Amniotic stem cell (primary cell): ENCODE measurements at regions not wholly inside any gene's neighbourhood (a gene's known extent, or its start where the extent isn't known, plus 50 kb on each side); places are given as distances from the start of the nearest gene placed in this dataset.

ENCODE experiments used
- DNase-seq: peaks from one replicate; lab custom pipeline; 2025; lab: John Stamatoyannopoulos, UW

- DNase-seq: no peak
Observed at GRCh38 chr13:102933523-102933922, 87.7 kb downstream of the ERCC5 start.

GRCh38 chr13:102933122-102933521 lies 87.3 kb downstream of the ERCC5 start:
- no peak for DNase-seq

GRCh38 chr13:102932331-102932730 lies 86.5 kb downstream of the ERCC5 start:
- DNase-seq: no peak

GRCh38 chr13:102930566-102930965 lies 84.7 kb downstream of the ERCC5 start:
- no peak for DNase-seq

- no peak for DNase-seq
Observed at GRCh38 chr13:102928941-102929675, 83.3 kb downstream of the ERCC5 start.
